Liver (tissue), 8 donors: ENCODE measurements at regions not wholly inside any gene's neighbourhood (a gene's known extent, or its start where the extent isn't known, plus 50 kb on each side); places are given as distances from the start of the nearest gene placed in this dataset.

Experiments
- DNase-seq: peaks from one replicate; pipeline ENCODE4 v3.0.0-alpha.2; 2017; ENCODE audit warnings: low spot score
- H3K27ac ChIP-seq, 2 donors: one replicate each; pipeline ENCODE4 v1.7.0; 2013; ENCODE audit warnings: inconsistent platforms in 2 of 2, low read length in 2 of 2, control low read depth in 1 of 2, low read depth in 1 of 2, mild to moderate bottlenecking in 1 of 2
- H3K27me3 ChIP-seq, 4 donors: one replicate each; pipeline versions ENCODE4 v1.6.1 to v1.7.0; 2013; ENCODE audit warnings: low read length in 3 of 4, inconsistent platforms in 1 of 4, mild to moderate bottlenecking in 1 of 4, moderate library complexity in 1 of 4; ENCODE audit not compliant: control insufficient read depth in 4 of 4, insufficient read depth in 4 of 4
- H3K36me3 ChIP-seq, 4 donors: one replicate each; pipeline versions ENCODE4 v1.6.1 to v1.7.0; 2013; ENCODE audit warnings: low read length in 3 of 4, mild to moderate bottlenecking in 3 of 4, low read depth in 1 of 4, moderate library complexity in 1 of 4; ENCODE audit not compliant: control insufficient read depth in 4 of 4, insufficient read depth in 3 of 4
- H3K4me1 ChIP-seq, 4 donors: one replicate each; pipeline versions ENCODE4 v1.6.1 to v1.7.0; 2013; ENCODE audit warnings: low read length in 3 of 4, mild to moderate bottlenecking in 3 of 4, moderate library complexity in 1 of 4; ENCODE audit not compliant: control insufficient read depth in 4 of 4, insufficient read depth in 4 of 4
- H3K4me3 ChIP-seq, 3 donors: one replicate each; pipeline versions ENCODE4 v1.6.1 to v1.7.0; 2013; ENCODE audit warnings: low read length in 3 of 3, control low read depth in 1 of 3, low read depth in 1 of 3, mild to moderate bottlenecking in 1 of 3
- H3K9ac ChIP-seq, 2 donors: one replicate each; pipeline ENCODE4 v1.7.0; 2013; ENCODE audit warnings: low read length in 2 of 2, mild to moderate bottlenecking in 2 of 2, moderate library complexity in 2 of 2, control low read depth in 1 of 2, low read depth in 1 of 2
- H3K9me3 ChIP-seq, 4 donors: one replicate each; pipeline versions ENCODE4 v1.6.1 to v1.7.0; 2013; ENCODE audit warnings: low read length in 3 of 4; ENCODE audit not compliant: control insufficient read depth in 4 of 4
- EGR1 ChIP-seq, 2 donors: IDR thresholded peaks; 2 replicates each; pipeline ENCODE4 v1.6.1; 2016 to 2018; ENCODE audit warnings: antibody characterized with exemption in 2 of 2, low read depth in 2 of 2
- FOXA1 ChIP-seq: IDR thresholded peaks from 2 replicates; pipeline ENCODE4 v1.6.1; 2016; ENCODE audit warnings: antibody characterized with exemption
- FOXA2 ChIP-seq: IDR thresholded peaks from 2 replicates; pipeline ENCODE4 v1.6.1; 2016; ENCODE audit warnings: antibody characterized with exemption
- GABPA ChIP-seq, 2 donors: IDR thresholded peaks in 1 of 2; conservative IDR thresholded peaks in 1 of 2; 2 replicates each; pipeline ENCODE4 v1.6.1; 2016; ENCODE audit warnings: antibody characterized with exemption in 2 of 2, mild to moderate bottlenecking in 1 of 2, moderate library complexity in 1 of 2
- HNF4A ChIP-seq, 2 donors: conservative IDR thresholded peaks; 2 replicates each; pipeline ENCODE4 v1.6.1; 2016; ENCODE audit warnings: antibody characterized with exemption in 2 of 2, mild to moderate bottlenecking in 2 of 2
- HNF4G ChIP-seq: IDR thresholded peaks from 2 replicates; pipeline ENCODE4 v1.6.1; 2016; ENCODE audit warnings: antibody characterized with exemption
- JUND ChIP-seq, 2 donors: IDR thresholded peaks; 2 replicates each; pipeline ENCODE4 v1.6.1; 2016; ENCODE audit warnings: antibody characterized with exemption in 2 of 2
- NR2F2 ChIP-seq: IDR thresholded peaks from 2 replicates; pipeline ENCODE4 v1.6.1; 2016; ENCODE audit warnings: antibody characterized with exemption
- RAD21 ChIP-seq, 2 donors: IDR thresholded peaks; 2 replicates each; pipeline ENCODE4 v1.6.1; 2016; ENCODE audit warnings: antibody characterized with exemption in 2 of 2, mild to moderate bottlenecking in 2 of 2
- RXRA ChIP-seq, 2 donors: IDR thresholded peaks; 2 replicates each; pipeline ENCODE4 v1.6.1; 2017 to 2018; ENCODE audit warnings: antibody characterized with exemption in 2 of 2, mild to moderate bottlenecking in 1 of 2
- SP1 ChIP-seq: IDR thresholded peaks from 2 replicates; pipeline ENCODE4 v1.6.1; 2018; ENCODE audit warnings: antibody characterized with exemption, mild to moderate bottlenecking
- TAF1 ChIP-seq: conservative IDR thresholded peaks from 2 replicates; pipeline ENCODE4 v1.6.1; 2016; ENCODE audit warnings: antibody characterized with exemption, mild to moderate bottlenecking
- YY1 ChIP-seq: IDR thresholded peaks from 2 replicates; pipeline ENCODE4 v1.6.1; 2016; ENCODE audit warnings: antibody characterized with exemption, mild to moderate bottlenecking
- ZBTB33 ChIP-seq: IDR thresholded peaks from 2 replicates; pipeline ENCODE4 v1.6.1; 2016; ENCODE audit warnings: antibody characterized with exemption
- WGBS: extraction: QIAGEN DNeasy Blood & Tissue Kit; methylation state at CpG from one replicate; pipeline ENCODE4 v1.1.7; 2013; 5-methylcytosine and 5-hydroxymethylcytosine counted together
- TF ChIP-seq, protein P1 (sequence below): IDR thresholded peaks from 2 replicates; pipeline ENCODE4 v1.6.1; 2016; ENCODE audit warnings: antibody characterized with exemption
- TF ChIP-seq, protein P2 (sequence below): fragments of 150-350 bp; IDR thresholded peaks from 2 replicates; pipeline ENCODE4 v1.5.1; 2017; ENCODE audit warnings: improper control_type of control experiment, low read depth, low read length; ENCODE audit not compliant: missing input control
- TF ChIP-seq, protein P3 (sequence below): IDR thresholded peaks from 2 replicates; pipeline ENCODE4 v1.6.1; 2016; ENCODE audit warnings: antibody characterized with exemption
- TF ChIP-seq, protein P4 (sequence below): IDR thresholded peaks from 2 replicates; pipeline ENCODE4 v1.6.1; 2016; ENCODE audit warnings: antibody characterized with exemption, mild to moderate bottlenecking
- donor health status: healthy.
- donor health status: healthy.
- donor health status: healthy.
- donor health status: healthy.
- donor health status: healthy.

DNA sequence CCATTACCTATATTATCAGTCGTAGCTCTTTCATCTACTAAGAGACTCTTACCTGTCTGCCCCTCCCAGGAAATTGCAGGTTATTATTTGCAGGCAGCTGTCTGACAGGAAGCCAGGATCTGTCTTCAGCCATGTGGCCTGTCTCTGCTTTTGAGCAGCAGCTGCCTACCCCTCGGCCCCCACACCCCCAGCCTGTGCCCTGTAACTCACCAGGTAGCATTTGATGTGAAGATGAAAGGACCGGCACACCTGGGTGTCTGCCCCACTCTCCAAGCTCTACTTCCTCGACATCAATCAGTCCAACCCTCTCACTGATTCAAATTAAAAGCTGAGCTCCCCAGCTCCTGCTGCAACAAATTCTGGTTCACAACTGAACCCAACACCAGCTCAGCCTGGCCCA is 197.2 kb upstream of the CTNNB1 start:
- Histone ChIP-seq H3K4me1 (no peaks in the 10 kb centered on the region), H3K27ac (no peak overlapping the region), H3K4me3 (no peak overlapping the region), H3K27me3 (no peaks in the 10 kb centered on the region), H3K9ac (no peak overlapping the region), H3K36me3 (no peaks in the 10 kb centered on the region), H3K9me3 (no peaks in the 10 kb centered on the region)
- TF ChIP-seq, protein P1, sequence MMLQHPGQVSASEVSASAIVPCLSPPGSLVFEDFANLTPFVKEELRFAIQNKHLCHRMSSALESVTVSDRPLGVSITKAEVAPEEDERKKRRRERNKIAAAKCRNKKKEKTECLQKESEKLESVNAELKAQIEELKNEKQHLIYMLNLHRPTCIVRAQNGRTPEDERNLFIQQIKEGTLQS = no peak
- TF ChIP-seq SP1 (no peak), HNF4G (no peak), HNF4A (conservative IDR thresholded peaks at IDR 0.05) (no peak), EGR1 (IDR thresholded peaks at IDR 0.05; ENCODE audit: low read depth in 2 of 2) (no peak), GABPA (IDR thresholded peaks at IDR 0.05 in 1 of 2, conservative IDR thresholded peaks at IDR 0.05 in 1 of 2) (no peak), RXRA (IDR thresholded peaks at IDR 0.05) (no peak), RAD21 (IDR thresholded peaks at IDR 0.05) (no peak), FOXA1 (no peak)
- TF ChIP-seq, protein P2, sequence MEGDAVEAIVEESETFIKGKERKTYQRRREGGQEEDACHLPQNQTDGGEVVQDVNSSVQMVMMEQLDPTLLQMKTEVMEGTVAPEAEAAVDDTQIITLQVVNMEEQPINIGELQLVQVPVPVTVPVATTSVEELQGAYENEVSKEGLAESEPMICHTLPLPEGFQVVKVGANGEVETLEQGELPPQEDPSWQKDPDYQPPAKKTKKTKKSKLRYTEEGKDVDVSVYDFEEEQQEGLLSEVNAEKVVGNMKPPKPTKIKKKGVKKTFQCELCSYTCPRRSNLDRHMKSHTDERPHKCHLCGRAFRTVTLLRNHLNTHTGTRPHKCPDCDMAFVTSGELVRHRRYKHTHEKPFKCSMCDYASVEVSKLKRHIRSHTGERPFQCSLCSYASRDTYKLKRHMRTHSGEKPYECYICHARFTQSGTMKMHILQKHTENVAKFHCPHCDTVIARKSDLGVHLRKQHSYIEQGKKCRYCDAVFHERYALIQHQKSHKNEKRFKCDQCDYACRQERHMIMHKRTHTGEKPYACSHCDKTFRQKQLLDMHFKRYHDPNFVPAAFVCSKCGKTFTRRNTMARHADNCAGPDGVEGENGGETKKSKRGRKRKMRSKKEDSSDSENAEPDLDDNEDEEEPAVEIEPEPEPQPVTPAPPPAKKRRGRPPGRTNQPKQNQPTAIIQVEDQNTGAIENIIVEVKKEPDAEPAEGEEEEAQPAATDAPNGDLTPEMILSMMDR = no peak
- DNase-seq = no peak
- WGBS = 67% methylated on average over 4 of the region's 4 CpGs

GRCh38 chr3:41007399-41007798 is 191.9 kb upstream of the CTNNB1 start:
- no peak overlapping the region for H3K4me3 ChIP-seq
- H3K4me1 ChIP-seq = no peaks in the 10 kb centered on the region
- no peak for TF ChIP-seq GABPA (IDR thresholded peaks at IDR 0.05 in 1 of 2, conservative IDR thresholded peaks at IDR 0.05 in 1 of 2)
- no peak for TF ChIP-seq HNF4G
- TF ChIP-seq RXRA (IDR thresholded peaks at IDR 0.05) = no peak
- TF ChIP-seq FOXA1 = no peak
- TF ChIP-seq ZBTB33 = no peak
- TF ChIP-seq NR2F2 = no peak
- no peak for TF ChIP-seq RAD21 (IDR thresholded peaks at IDR 0.05)
- TF ChIP-seq, protein P3, sequence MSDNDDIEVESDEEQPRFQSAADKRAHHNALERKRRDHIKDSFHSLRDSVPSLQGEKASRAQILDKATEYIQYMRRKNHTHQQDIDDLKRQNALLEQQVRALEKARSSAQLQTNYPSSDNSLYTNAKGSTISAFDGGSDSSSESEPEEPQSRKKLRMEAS = no peak
- TF ChIP-seq JUND (IDR thresholded peaks at IDR 0.05) = no peak
- no peak for TF ChIP-seq HNF4A (conservative IDR thresholded peaks at IDR 0.05)
- TF ChIP-seq, protein P2 = no peak
- TF ChIP-seq, protein P1 = no peak
- no peak for TF ChIP-seq FOXA2
- TF ChIP-seq EGR1 (IDR thresholded peaks at IDR 0.05; ENCODE audit: low read depth in 2 of 2) = no peak
- TF ChIP-seq, protein P4, sequence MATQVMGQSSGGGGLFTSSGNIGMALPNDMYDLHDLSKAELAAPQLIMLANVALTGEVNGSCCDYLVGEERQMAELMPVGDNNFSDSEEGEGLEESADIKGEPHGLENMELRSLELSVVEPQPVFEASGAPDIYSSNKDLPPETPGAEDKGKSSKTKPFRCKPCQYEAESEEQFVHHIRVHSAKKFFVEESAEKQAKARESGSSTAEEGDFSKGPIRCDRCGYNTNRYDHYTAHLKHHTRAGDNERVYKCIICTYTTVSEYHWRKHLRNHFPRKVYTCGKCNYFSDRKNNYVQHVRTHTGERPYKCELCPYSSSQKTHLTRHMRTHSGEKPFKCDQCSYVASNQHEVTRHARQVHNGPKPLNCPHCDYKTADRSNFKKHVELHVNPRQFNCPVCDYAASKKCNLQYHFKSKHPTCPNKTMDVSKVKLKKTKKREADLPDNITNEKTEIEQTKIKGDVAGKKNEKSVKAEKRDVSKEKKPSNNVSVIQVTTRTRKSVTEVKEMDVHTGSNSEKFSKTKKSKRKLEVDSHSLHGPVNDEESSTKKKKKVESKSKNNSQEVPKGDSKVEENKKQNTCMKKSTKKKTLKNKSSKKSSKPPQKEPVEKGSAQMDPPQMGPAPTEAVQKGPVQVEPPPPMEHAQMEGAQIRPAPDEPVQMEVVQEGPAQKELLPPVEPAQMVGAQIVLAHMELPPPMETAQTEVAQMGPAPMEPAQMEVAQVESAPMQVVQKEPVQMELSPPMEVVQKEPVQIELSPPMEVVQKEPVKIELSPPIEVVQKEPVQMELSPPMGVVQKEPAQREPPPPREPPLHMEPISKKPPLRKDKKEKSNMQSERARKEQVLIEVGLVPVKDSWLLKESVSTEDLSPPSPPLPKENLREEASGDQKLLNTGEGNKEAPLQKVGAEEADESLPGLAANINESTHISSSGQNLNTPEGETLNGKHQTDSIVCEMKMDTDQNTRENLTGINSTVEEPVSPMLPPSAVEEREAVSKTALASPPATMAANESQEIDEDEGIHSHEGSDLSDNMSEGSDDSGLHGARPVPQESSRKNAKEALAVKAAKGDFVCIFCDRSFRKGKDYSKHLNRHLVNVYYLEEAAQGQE = no peak
- no peak for TF ChIP-seq SP1
- no peak for TF ChIP-seq TAF1
- TF ChIP-seq YY1 = no peak
- H3K27ac ChIP-seq = no peak overlapping the region
- DNase-seq = no peak
- no peak overlapping the region for H3K9ac ChIP-seq
- no peaks in the 10 kb centered on the region for H3K27me3 ChIP-seq
- H3K9me3 ChIP-seq = peaks cover 0 to 1% (median 0%) of the 10 kb centered on the region in 4 donors
- no peaks in the 10 kb centered on the region for H3K36me3 ChIP-seq
